GM06990 (cell line): ENCODE measurements at regions not wholly inside any gene's neighbourhood (a gene's known extent, or its start where the extent isn't known, plus 50 kb on each side); places are given as distances from the start of the nearest gene placed in this dataset.

Experiments
- DNase-seq: peaks from one replicate; pipeline ENCODE4 v3.0.0-alpha.2; 2011; ENCODE audit not compliant: insufficient read length; ENCODE audit errors: extremely low read depth
- H3K27me3 ChIP-seq: replicated peaks from 2 replicates; pipeline ENCODE4 v1.6.0; 2011; ENCODE audit warnings: low read length; ENCODE audit not compliant: control insufficient read depth, insufficient read depth
- H3K36me3 ChIP-seq: 2 replicates; pipeline ENCODE4 v1.5.1; 2011; ENCODE audit warnings: low read length; ENCODE audit not compliant: control insufficient read depth, insufficient read depth
- H3K4me3 ChIP-seq: replicated peaks from 2 replicates; pipeline ENCODE4 v1.5.1; 2011; ENCODE audit warnings: low read depth, mild to moderate bottlenecking, control low read depth, low read length
- TF ChIP-seq, protein P1 (sequence below): IDR thresholded peaks from 2 replicates; pipeline ENCODE4 v1.5.1; 2011; ENCODE audit warnings: low read length, control low read depth, mild to moderate bottlenecking, inconsistent platforms; ENCODE audit not compliant: insufficient read depth, poor library complexity, severe bottlenecking

DNA sequence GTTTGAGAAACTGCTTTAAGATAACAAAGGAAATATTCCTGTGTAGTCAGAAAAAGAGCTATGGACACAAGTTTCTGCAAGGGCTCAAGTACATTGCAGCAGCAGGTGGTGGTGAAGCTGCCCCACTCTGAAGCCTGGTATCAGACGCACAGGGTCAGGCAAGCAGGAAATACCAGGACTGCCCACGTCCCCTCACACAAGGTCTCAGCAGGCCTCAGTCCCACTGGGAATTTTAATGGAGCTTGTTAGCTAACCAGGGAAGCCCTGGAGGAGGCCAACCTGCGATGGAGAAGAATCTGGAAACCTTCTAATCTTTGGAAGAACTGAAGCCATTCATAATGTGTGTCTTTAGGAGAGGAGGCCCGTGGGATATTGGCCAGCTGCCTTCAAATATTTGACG is 168.3 kb downstream of the UXS1 start:
- no peak for DNase-seq
- H3K27me3 ChIP-seq, result no peaks in the 10 kb centered on the region; the same call in 1 of the 2 replicates
- no peak overlapping the region for H3K4me3 ChIP-seq
- TF ChIP-seq, protein P1, sequence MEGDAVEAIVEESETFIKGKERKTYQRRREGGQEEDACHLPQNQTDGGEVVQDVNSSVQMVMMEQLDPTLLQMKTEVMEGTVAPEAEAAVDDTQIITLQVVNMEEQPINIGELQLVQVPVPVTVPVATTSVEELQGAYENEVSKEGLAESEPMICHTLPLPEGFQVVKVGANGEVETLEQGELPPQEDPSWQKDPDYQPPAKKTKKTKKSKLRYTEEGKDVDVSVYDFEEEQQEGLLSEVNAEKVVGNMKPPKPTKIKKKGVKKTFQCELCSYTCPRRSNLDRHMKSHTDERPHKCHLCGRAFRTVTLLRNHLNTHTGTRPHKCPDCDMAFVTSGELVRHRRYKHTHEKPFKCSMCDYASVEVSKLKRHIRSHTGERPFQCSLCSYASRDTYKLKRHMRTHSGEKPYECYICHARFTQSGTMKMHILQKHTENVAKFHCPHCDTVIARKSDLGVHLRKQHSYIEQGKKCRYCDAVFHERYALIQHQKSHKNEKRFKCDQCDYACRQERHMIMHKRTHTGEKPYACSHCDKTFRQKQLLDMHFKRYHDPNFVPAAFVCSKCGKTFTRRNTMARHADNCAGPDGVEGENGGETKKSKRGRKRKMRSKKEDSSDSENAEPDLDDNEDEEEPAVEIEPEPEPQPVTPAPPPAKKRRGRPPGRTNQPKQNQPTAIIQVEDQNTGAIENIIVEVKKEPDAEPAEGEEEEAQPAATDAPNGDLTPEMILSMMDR, result no peak
- H3K36me3 ChIP-seq, result no peaks in the 10 kb centered on the region

DNA sequence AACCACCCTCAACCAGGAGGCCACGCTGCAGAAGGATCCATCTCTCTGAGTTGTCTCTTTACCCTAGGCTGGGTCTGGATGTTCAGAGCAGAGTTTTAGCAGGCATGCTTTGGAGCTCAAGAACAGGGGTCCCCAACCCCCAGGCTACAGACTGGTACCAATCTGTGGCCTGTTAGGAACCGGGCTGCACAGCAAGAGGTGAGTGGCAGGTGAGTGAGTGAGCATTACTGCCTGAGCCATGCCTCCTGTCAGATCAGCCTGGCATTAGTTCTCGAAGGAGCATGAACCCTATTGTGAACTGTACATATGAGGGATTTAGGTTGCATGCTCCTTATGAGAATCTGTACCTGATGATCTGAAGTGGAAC is 172.5 kb downstream of the UXS1 start:
- TF ChIP-seq, protein P1, result no peak
- Histone ChIP-seq H3K27me3 (no peaks in the 10 kb centered on the region), H3K4me3 (no peak overlapping the region), H3K36me3 (no peaks in the 10 kb centered on the region)
- no peak for DNase-seq

DNA sequence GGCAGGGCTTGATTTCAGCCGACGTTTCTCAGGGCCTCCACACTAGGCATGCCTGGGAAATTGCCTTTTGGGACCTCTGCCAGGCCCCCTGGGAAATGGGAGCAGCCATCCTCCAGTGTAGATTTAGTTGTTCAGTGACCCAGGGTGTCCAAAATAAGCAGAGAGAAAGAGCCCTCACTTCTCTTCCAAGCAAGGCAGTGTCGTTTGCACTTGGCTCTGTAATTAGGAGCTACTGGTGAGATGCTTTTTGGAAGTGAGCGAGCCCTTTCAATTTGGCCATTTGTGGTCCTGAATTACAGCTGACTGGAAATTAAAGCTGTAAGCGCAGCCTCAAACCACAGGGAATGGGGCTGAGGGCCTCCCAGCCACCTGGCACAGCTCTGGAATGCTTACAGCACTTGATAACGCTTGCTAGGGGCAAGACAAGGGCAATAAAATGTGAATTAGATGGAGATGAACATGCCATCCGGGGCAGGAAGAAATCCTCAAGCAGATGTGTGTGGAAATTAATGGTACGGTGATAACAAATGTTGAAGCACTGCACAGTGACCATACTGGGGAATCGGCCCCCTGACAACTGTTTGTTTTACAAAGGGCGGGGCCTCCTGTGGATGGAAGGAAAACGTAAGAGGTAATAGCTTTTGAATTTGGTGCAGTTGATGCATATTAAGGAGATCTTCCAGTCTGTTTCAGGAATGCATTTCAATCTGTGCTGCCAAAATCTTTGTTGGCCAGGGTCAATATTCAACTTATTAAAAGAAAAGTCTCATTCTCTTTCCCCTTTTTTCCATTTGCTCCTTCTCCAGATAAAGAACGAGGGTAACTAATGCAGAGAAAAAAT is 173.1 kb downstream of the UXS1 start:
- H3K4me3 ChIP-seq, result no peak overlapping the region
- H3K36me3 ChIP-seq, result no peaks in the 10 kb centered on the region
- no peak for DNase-seq
- TF ChIP-seq, protein P1, result no peak
- H3K27me3 ChIP-seq, result no peaks in the 10 kb centered on the region

DNA sequence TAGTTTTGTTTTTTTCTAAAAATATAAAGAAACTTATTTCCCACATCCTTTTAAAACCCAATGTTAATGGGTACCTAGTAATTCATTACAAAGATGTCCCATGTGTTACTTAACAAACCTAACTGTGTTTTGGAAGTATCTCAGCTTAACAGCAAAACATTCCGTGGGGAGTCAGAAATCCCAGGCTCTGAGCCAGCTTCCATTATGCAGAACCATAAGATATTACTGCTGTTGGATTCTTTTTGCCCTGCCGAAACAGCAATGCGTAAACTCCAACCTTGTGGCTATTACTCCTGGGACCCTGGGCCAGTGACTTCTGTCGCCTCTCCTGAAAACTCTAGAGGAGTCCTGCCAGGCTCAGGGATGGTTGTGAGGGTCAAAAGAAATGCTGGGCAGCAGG is 174.1 kb downstream of the UXS1 start:
- TF ChIP-seq, protein P1, result no peak
- Histone ChIP-seq H3K4me3 (no peak overlapping the region), H3K27me3 (no peaks in the 10 kb centered on the region), H3K36me3 (no peaks in the 10 kb centered on the region)
- DNase-seq, result no peak

DNA sequence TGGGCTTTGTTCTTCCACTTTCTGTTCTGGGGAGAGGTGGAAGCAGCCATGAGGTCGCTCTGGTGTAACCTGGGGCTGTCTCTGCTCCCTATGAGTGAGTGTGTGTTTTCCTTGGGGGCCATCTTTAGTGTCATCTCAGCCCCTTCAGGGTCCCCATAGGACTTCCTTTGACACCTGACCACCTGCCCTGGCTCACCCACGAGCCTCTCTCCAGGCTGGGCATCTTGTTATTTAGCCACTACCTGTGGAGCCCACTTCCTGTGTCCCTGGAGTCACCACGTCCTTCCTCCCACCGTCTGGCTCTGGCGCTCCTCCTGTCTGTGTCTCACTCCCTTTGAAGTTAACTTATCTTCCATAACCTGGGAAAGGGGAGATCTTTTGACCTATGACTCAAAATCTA is 176.0 kb downstream of the UXS1 start:
- no peak for DNase-seq
- TF ChIP-seq, protein P1, result no peak
- H3K27me3 ChIP-seq, result no peaks in the 10 kb centered on the region
- no peaks in the 10 kb centered on the region for H3K36me3 ChIP-seq
- H3K4me3 ChIP-seq, result no peak overlapping the region
